Coronary artery (tissue), 2 donors: ENCODE measurements at regions not wholly inside any gene's neighbourhood (a gene's known extent, or its start where the extent isn't known, plus 50 kb on each side); places are given as distances from the start of the nearest gene placed in this dataset.
"Not testable (repeated sequence)": the region's sequence is repeated elsewhere in the genome, so short reads cannot be mapped to it uniquely, and the experiment has no call there.

Experiments
- DNase-seq: peaks from one replicate; pipeline ENCODE4 v3.0.0-alpha.2; 2017; ENCODE audit warnings: low spot score
- H3K27ac ChIP-seq, 2 donors: fragments of 200-600 bp; sonication (generic); one replicate each; pipeline ENCODE4 v1.5.1; 2016 to 2019
- H3K4me3 ChIP-seq: fragments of 200-600 bp; sonication (generic); 2 replicates; pipeline ENCODE4 v1.5.1; 2016; ENCODE audit warnings: mild to moderate bottlenecking, moderate library complexity
- TF ChIP-seq, protein P1 (sequence below): fragments of 200-600 bp; sonication (generic); IDR thresholded peaks from one replicate; pipeline ENCODE4 v1.5.1; 2019; ENCODE audit warnings: antibody characterized with exemption

DNA sequence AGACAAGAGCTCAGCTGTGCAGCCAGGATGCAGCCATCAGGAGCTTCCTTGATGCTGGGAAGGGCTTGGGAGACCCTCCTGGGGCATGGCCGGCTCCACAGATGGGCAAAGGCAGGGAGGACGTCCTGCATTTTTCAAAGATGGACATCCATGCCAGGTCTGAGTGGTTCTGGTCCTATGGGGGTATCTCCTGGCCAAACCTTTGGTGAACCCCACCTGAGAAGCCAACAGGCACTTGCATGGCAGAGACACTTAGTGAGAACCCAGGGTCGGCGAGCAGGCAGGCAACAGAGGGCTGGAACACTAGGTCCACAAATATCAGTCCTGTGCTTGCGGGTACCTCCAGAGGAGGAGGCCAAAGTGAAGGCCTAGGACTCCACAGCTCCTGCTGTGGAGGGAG lies 70.0 kb downstream of the KCTD15 start:
- Histone ChIP-seq H3K27ac (no peak overlapping the region), H3K4me3 (no peak overlapping the region)
- TF ChIP-seq, protein P1, sequence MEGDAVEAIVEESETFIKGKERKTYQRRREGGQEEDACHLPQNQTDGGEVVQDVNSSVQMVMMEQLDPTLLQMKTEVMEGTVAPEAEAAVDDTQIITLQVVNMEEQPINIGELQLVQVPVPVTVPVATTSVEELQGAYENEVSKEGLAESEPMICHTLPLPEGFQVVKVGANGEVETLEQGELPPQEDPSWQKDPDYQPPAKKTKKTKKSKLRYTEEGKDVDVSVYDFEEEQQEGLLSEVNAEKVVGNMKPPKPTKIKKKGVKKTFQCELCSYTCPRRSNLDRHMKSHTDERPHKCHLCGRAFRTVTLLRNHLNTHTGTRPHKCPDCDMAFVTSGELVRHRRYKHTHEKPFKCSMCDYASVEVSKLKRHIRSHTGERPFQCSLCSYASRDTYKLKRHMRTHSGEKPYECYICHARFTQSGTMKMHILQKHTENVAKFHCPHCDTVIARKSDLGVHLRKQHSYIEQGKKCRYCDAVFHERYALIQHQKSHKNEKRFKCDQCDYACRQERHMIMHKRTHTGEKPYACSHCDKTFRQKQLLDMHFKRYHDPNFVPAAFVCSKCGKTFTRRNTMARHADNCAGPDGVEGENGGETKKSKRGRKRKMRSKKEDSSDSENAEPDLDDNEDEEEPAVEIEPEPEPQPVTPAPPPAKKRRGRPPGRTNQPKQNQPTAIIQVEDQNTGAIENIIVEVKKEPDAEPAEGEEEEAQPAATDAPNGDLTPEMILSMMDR = no peak
- DNase-seq = no peak

DNA sequence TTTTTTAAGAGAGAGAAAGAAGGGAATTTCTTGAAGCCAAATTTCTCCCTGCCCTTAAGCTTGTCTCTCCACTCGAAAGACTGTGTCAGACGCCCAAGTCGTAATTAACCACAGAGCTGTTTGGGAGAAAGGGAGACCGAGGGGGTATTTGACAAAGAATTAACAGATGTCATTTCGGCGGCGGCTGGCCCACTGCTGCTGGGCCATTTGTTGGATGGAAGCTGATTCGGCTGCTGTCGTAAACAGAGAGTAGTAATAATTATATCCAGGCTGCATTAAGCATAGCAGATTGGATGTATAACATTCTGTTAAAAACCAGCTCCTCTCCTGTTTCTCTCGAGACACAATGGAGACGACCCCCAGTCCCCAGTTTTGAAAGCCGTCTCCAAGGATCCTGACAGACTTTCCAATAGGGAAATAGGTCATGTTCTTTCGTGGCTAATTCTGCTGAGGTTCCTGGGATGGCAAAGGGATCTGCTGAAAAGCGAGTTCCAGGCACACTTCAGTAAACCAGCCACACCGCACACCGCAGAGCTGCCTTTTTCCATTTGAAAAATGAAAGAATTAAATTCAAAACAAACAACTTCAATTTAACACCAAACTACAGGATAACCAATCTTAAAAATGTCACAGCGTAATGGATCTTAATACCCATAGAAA lies 71.5 kb downstream of the KCTD15 start:
- no peak for DNase-seq
- TF ChIP-seq, protein P1 = no peak
- Histone ChIP-seq H3K4me3 (peak overlapping the region; percentile 53), H3K27ac (peak overlapping the region in 1 of 2 donors; percentile 12)

DNA sequence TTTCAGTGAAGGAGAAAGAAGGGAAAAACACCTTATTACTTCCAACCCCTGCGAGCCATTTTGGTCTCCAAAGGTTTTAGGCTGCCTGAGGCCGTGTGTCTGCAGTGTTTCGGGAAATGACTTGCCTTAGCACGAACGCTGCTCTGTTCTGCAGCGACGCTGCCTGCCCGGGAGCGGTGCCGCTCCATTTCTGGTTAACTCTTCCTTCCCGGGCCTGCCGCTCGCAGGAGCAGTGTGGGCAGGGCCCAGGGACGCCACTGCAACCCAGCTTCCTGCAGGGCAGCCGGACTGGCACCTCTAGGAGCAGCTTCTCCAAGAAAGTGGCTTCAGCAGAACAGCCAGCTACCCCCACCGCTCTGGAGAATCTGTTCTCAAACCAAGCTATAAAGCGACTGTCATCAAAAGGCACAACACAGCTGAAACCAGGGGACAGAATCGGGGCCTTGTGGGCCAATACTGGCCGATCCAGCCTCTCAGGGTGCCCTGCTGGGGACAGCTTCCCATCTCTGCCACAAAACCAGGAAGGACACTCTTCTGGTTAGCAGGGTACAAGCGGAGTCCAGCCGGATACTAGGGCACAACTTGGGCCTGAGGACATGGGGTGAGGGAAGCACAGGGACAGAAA lies 72.2 kb downstream of the KCTD15 start:
- H3K4me3 ChIP-seq = peak overlapping the region; percentile 53
- DNase-seq = no peak
- TF ChIP-seq, protein P1 = no peak
- H3K27ac ChIP-seq = peak overlapping the region in 1 of 2 donors; percentile 28

DNA sequence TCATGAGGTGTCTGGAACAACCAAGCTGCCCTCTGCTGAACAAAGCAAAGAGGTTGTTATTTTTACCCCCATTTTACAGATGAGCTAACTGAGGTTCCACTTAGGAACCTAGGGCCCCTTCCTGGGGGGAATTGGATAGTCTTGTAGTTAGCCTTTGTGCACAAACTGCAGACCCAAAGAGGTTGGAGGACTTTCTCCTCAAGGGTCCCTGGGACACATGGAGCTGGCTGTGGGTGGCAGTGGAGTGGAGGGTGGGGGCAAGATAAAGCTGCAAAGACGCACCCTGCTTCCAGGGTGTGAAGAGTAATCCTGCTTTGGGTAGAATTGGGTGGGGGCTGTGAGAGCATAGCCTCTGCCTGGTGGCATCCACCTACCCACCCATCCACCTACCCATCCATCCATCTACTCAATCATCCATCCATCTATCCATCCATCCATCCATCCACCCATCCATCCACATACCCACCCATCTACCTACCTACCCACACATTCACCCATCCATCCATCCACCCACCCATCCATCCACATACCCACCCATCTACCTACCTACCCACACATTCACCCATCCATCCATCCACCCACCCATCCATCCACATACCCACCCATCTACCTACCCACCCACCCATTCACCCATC lies 73.7 kb downstream of the KCTD15 start:
- not testable (repeated sequence) for H3K27ac ChIP-seq, DNase-seq, H3K4me3 ChIP-seq

DNA sequence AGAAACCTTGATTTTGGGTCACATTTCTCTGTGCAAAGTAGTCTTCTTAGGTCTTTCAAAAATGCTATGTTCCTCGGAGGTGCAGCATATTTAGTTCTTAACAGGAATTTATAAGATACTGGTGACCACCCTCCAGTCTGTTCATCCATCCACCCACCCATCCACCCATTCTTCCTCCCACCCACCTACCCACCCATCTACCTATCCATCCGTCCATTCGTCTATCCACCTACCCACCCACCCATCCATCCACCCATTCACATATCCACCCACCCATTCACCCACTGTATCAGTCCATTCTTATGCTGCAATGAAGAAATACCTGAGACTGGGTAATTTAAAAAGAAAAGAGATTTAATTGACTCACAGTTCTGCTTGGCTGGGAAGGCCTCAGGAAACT lies 74.9 kb downstream of the KCTD15 start:
- H3K4me3 ChIP-seq = no peak overlapping the region
- TF ChIP-seq, protein P1 = no peak
- no peak overlapping the region for H3K27ac ChIP-seq
- no peak for DNase-seq

DNA sequence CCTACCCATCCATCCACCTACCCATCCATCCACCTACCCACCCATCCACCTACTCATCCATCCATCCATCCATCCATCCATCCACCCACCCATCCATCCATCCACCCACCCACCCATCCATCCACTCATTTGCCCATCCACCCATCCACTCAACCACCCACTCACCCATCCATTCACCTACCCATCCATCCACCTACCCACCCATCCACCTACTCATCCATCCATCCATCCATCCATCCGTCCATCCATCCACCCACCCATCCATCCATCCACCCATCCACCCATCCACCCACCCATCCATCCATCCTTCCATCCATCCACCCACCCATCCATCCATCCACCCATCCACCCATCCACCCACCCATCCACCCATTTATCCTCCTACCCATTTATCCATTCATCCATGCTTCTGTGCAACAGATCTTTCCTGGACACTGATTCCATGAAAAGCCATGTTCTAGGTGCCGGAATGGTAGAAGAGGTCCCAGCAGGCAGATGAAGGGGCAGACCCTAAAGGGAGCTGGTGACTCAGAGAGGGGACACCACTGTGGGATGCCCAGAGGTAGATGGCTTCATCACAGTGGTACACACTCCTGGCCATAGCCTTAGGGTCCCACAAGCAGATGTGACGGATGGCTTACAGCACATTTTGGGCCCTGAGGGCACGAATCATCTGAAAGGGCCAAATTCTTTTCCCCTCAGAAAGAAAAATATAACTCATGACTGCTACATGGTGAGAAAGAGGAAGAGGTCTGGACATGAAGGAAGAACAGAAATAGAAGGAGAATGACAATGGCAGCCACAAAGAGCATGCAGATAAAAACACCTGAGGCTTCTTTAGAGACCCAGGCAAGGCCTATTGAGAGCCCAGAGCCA lies 76.0 kb downstream of the KCTD15 start:
- no peak for DNase-seq
- no peak overlapping the region for H3K27ac ChIP-seq
- TF ChIP-seq, protein P1 = no peak
- no peak overlapping the region for H3K4me3 ChIP-seq

DNA sequence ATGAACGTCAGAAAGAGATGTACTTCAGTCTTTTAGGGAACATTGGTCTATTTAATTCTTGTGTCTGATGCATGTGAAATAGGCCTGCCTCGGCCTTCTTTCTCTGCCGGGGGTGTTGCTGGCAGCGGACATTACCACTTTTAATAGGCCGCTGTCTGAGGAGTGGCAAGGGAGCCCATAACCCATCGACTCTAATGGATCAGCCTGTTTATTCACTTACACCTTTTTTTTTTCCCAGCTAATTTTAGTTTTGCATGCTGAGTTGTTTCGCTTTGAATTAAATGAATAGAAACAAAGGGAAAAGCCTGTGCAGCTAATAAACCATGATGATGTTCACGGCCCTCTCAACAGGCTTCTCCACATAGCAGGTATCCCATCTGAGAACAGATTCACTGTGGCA lies 78.4 kb downstream of the KCTD15 start:
- Histone ChIP-seq H3K27ac (no peak overlapping the region), H3K4me3 (no peak overlapping the region)
- no peak for DNase-seq
- TF ChIP-seq, protein P1 = no peak
